Fibroblast of mammary gland (primary cell): ENCODE measurements at regions not wholly inside any gene's neighbourhood (a gene's known extent, or its start where the extent isn't known, plus 50 kb on each side); places are given as distances from the start of the nearest gene placed in this dataset.

Source experiments
- DNase-seq: peaks from one replicate; pipeline ENCODE4 v3.0.0-alpha.2; 2010; ENCODE audit warnings: low read depth
- H3K4me3 ChIP-seq: 2 replicates; pipeline ENCODE4 v1.5.1; 2011; ENCODE audit warnings: low read depth, mild to moderate bottlenecking, low read length, moderate library complexity; ENCODE audit not compliant: control insufficient read depth
- TF ChIP-seq, protein P1 (sequence below): conservative IDR thresholded peaks from 2 replicates; pipeline ENCODE4 v1.5.1; 2011; ENCODE audit warnings: low read depth, low read length, inconsistent platforms; ENCODE audit not compliant: control insufficient read depth, insufficient read depth

- peak overlapping the region; percentile 57 for H3K4me3 ChIP-seq
- TF ChIP-seq, protein P1, sequence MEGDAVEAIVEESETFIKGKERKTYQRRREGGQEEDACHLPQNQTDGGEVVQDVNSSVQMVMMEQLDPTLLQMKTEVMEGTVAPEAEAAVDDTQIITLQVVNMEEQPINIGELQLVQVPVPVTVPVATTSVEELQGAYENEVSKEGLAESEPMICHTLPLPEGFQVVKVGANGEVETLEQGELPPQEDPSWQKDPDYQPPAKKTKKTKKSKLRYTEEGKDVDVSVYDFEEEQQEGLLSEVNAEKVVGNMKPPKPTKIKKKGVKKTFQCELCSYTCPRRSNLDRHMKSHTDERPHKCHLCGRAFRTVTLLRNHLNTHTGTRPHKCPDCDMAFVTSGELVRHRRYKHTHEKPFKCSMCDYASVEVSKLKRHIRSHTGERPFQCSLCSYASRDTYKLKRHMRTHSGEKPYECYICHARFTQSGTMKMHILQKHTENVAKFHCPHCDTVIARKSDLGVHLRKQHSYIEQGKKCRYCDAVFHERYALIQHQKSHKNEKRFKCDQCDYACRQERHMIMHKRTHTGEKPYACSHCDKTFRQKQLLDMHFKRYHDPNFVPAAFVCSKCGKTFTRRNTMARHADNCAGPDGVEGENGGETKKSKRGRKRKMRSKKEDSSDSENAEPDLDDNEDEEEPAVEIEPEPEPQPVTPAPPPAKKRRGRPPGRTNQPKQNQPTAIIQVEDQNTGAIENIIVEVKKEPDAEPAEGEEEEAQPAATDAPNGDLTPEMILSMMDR: peak; percentile 9
- peak; percentile 86 for DNase-seq
Measured at GRCh38 chr1:243917177-243917862, 67.3 kb upstream of the AKT3 start.

DNA sequence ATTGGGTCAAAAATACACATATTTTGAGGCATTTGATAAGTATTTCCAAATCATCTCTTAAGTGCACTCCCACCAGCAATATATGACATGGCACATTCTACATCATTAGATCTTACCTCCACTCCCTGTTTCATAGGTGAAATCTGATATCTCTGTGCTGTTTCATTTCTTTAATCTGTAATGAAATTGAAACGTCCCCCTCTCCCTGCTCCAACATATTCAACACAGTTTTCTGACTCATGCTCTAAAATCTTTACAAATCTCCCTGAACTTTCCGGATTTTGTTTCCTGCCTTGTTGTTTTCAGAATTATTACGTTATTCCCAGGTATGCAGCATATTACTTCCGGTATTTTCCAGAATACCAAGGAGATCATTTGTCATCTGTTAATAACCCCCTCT lies 66.1 kb upstream of the AKT3 start:
- no peak for DNase-seq
- TF ChIP-seq, protein P1: no peak
- H3K4me3 ChIP-seq: no peak overlapping the region

DNA sequence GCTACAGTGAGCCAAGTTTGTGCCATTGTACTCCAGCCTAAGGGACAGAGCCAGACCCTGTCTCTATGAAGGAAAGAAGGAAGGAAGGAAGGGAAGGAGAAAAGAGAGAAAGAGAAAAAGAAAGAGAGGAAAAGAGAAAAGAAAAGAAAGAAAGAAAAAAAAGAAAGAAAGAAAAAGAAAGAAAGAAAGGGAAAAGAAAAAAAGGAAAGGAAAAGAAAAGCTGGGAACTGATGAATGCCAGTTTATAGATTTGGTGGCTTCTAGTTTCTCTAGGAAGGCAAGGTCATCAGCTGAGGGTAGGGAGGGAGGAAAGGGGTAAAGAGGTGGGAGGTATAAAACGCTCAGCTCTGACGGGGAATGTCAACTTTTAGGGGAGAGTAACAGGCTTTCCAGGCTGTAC lies 62.3 kb upstream of the AKT3 start:
- TF ChIP-seq, protein P1: no peak
- no peak overlapping the region for H3K4me3 ChIP-seq
- DNase-seq: no peak

DNA sequence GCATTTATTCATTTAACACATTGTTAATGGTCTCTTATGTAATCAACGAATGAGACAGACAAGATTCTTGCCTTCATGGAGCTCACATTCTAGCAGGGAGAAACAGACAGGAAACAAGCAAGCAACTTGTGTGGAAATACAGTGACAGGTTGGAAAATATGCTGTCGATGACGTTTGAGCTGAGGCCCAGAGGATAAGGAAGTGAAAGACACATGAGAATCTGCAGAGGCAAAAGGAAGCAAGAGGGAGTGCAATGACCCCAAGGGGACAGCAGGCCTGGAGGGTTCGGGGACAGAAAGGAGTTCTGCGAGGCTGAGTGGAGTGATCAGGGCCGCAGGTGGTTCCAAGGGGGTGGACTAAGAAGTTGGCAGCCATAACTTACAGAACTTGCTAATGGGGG lies 60.6 kb upstream of the AKT3 start:
- no peak overlapping the region for H3K4me3 ChIP-seq
- TF ChIP-seq, protein P1: no peak
- no peak for DNase-seq

DNA sequence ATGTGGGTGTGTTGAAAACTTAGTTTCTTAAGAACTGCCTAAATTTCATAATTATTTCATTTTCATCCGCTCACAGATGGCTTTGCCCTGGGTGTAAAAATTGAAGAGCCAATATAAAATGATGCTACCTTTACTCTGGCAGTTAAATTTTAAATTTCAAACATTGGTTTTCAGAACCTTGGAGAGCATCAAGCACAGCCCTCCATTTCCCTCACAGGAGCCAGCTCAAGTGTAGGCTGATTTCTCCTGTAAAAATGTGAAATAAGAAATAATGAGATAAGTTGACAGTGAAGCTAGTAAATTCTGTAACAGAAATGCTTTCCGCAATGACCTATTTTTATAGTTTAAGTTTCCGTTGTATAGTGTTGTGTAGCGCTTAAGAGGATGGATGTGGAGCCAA lies 53.9 kb upstream of the AKT3 start:
- H3K4me3 ChIP-seq: no peak overlapping the region
- DNase-seq: peak; percentile 30
- TF ChIP-seq, protein P1: no peak

DNA sequence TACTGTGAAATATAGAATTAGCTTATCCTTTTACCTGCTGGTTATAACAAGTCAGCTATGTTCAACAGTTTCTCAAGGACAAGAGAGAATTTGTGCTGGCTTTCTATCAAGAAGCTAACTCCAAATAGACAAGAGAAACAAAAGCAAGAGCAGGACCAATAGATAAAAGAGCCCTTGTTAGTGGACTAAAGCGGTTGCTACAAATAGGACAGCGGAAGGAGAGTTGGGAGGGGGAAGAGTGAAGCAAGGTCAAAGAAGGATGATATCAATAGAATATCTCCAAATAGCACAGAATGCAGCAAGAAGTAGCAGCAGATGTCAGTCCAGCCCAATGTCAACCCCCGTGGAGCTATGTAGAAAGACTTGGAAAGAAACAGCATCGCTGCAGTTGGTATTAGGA lies 53.0 kb upstream of the AKT3 start:
- DNase-seq: no peak
- H3K4me3 ChIP-seq: no peak overlapping the region
- TF ChIP-seq, protein P1: no peak

GRCh38 chr1:243902100-243902499 lies 52.1 kb upstream of the AKT3 start:
- no peak overlapping the region for H3K4me3 ChIP-seq
- DNase-seq: no peak
- TF ChIP-seq, protein P1: no peak
